Right lung (tissue), 2 donors: ENCODE measurements at regions not wholly inside any gene's neighbourhood (a gene's known extent, or its start where the extent isn't known, plus 50 kb on each side); places are given as distances from the start of the nearest gene placed in this dataset.
"Not testable (repeated sequence)": the region's sequence is repeated elsewhere in the genome, so short reads cannot be mapped to it uniquely, and the experiment has no call there.

ENCODE experiments used
- DNase-seq, 2 donors: peaks; one replicate each; pipeline ENCODE4 v3.0.0-alpha.2; 2013

- not testable (repeated sequence) for DNase-seq
Measured at GRCh38 chr5:17083276-17083675, 134.2 kb upstream of the BASP1 start.

- no peak for DNase-seq
Measured at GRCh38 chr5:17087035-17087434, 130.4 kb upstream of the BASP1 start.

GRCh38 chr5:17088051-17088450 lies 129.4 kb upstream of the BASP1 start:
- DNase-seq, result no peak

GRCh38 chr5:17089001-17089400 lies 128.4 kb upstream of the BASP1 start:
- DNase-seq, result no peak

GRCh38 chr5:17089690-17090089 lies 127.7 kb upstream of the BASP1 start:
- DNase-seq, result no peak

GRCh38 chr5:17090839-17091238 lies 126.6 kb upstream of the BASP1 start:
- no peak for DNase-seq

GRCh38 chr5:17094830-17095229 lies 122.6 kb upstream of the BASP1 start:
- DNase-seq, result no peak

- no peak for DNase-seq
Measured at GRCh38 chr5:17096952-17097695, 120.3 kb upstream of the BASP1 start.

GRCh38 chr5:17099946-17100345 lies 117.5 kb upstream of the BASP1 start:
- no peak for DNase-seq

GRCh38 chr5:17103461-17103860 lies 114.0 kb upstream of the BASP1 start:
- DNase-seq, result no peak

- DNase-seq, result peak; percentile 78 to 81
Measured at GRCh38 chr5:17105744-17106418, 111.5 kb upstream of the BASP1 start.

GRCh38 chr5:17106521-17106920 lies 110.9 kb upstream of the BASP1 start:
- DNase-seq, result no peak

GRCh38 chr5:17112091-17112716 lies 105.2 kb upstream of the BASP1 start:
- DNase-seq, result not testable (repeated sequence)

- no peak for DNase-seq
Measured at GRCh38 chr5:17113174-17113958, 104.1 kb upstream of the BASP1 start.

GRCh38 chr5:17114233-17114632 lies 103.2 kb upstream of the BASP1 start:
- no peak for DNase-seq

- DNase-seq, result no peak
Measured at GRCh38 chr5:17114715-17115599, 102.5 kb upstream of the BASP1 start.

GRCh38 chr5:17115855-17116254 lies 101.6 kb upstream of the BASP1 start:
- DNase-seq, result no peak

GRCh38 chr5:17118631-17119030 lies 98.8 kb upstream of the BASP1 start:
- DNase-seq, result no peak

- DNase-seq, result no peak
Measured at GRCh38 chr5:17120209-17120608, 97.2 kb upstream of the BASP1 start.

- no peak for DNase-seq
Measured at GRCh38 chr5:17121776-17122175, 95.7 kb upstream of the BASP1 start.

- DNase-seq, result no peak
Measured at GRCh38 chr5:17123010-17123409, 94.4 kb upstream of the BASP1 start.
